ENCODE measurements at regions not wholly inside any gene's neighbourhood (a gene's known extent, or its start where the extent isn't known, plus 50 kb on each side); places are given as distances from the start of the nearest gene placed in this dataset.

DNA sequence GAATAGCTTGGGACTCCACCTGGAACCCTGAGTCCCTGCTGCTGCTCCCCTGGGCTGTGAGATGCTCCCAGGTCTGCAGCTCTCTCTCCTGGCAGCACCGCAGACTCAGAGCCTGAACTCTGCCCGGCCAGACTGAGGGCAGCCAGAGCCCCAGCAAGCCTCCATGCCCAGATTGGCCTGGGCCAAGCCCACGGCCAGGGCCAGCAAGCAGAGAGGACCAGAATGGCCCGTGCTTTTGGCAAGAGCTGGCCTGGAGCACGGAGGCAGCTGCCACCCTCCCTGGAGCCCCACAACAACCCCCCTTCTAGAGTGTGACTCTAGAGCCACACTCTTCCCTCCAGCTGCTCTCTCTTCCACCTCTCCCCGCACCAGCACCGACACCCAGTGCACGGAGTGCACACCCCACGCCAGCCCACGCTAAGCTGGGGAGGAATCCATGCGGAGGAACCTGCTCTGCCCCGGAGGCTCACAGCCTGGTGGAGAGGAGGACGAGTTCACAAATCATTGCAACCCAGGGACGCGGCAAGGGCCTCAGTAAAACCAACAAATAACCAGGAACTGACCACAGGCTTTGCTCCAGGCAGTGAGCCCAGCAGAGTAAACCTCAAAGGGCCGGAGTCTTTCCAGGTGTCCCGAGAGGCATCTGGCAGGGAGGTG, 110.3 kb downstream of the HMX1 start:
- CTCF ChIA-PET, result interaction anchor here (0.8 kb wide), 1 partner anchor 20 kb away, joined by 3 read pairs; no protein-coding TSS in a partner anchor

GRCh38 chr4:8760561-8760960, 111.1 kb downstream of the HMX1 start:
- ChIA-PET POLR2A (no interaction called here), CTCF (no interaction called here)
- no peak for TF ChIP-seq CTCF (IDR thresholded peaks at IDR 0.05; ENCODE audit: control extremely low read depth, extremely low read depth, low read depth, missing control alignments)
- DNase-seq (ENCODE audit: extremely low spot score), result no peak

More for the DNA sequence above, 110.3 kb downstream of the HMX1 start:
- DNase-seq (ENCODE audit: extremely low spot score), result no peak
- no peak for TF ChIP-seq CTCF (IDR thresholded peaks at IDR 0.05; ENCODE audit: control extremely low read depth, extremely low read depth, low read depth, missing control alignments)
- POLR2A ChIA-PET, result no interaction called here

DNA sequence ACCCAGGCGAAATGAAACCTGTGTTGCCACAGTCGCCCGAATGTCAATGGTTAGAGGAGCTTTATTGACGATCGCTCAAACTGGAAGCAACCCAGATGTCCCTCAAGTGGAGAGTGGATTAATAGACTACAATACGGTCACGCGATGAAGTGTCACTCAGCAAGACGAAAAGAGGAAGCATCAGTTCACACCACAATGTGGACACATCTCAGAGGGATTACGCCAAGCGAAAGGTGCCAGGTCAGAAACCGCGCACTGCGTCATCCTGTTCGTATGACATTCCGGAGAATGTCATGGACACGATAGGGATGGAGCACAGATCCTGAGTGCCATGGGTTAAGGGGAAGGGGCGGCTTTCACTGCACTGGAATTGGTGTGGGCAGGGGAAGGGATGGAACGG, 111.7 kb downstream of the HMX1 start:
- DNase-seq (ENCODE audit: extremely low spot score), result no peak
- TF ChIP-seq CTCF (IDR thresholded peaks at IDR 0.05; ENCODE audit: control extremely low read depth, extremely low read depth, low read depth, missing control alignments), result no peak
- ChIA-PET POLR2A (no interaction called here), CTCF (no interaction called here)

- no peak for DNase-seq (ENCODE audit: extremely low spot score)
- POLR2A ChIA-PET, result interaction anchor here (0.7 kb wide), 1 partner anchor 99 kb away, joined by 3 read pairs; no protein-coding TSS in a partner anchor
- CTCF ChIA-PET, result no interaction called here
- no peak for TF ChIP-seq CTCF (IDR thresholded peaks at IDR 0.05; ENCODE audit: control extremely low read depth, extremely low read depth, low read depth, missing control alignments)
Measured at GRCh38 chr4:8756816-8757215, 114.8 kb downstream of the HMX1 start.

DNA sequence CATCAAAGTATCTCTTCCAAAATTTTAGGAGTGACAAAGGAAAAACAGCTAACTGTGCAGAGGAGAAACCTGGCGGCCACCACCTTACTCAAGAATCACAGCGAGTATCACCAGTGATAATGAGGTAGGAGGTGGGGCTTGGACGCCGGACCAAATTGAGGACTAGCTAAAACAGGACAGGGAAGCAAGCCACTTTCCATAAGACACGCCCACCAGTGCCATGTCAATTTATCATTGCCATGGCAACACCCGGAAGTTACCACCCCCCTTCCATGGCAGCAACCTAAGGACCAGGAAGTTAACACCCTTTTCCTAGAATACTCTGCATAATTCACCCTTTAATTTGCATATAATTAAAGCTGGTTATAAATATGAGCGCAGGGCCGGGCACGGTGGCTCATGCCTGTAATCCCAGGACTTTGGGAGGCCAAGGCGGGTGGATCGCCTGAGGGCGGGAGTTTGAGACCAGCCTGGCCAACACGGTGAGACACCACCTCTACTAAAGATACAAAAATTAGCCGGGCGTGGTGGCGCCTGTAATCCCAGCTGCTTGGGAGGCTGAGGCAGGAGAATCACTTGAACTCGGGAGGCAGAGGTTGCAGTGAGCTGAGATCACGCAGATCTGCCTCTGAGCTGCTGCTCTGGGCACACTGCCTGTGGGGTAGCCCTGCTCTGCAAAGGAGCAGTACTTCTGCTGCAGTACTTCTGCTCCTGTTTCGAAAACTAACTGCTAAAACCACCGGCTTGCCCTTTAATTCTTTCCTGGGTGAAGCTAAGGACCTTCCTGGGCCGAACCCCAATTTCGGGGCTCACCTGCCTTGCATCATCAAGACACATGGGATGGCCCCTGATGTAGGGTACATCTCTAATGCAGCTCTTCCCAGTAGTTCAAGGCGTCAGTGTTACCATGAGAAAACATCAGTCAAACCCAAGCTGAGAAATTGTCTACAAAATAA, 116.7 kb downstream of the HMX1 start:
- no peak for TF ChIP-seq CTCF (IDR thresholded peaks at IDR 0.05; ENCODE audit: control extremely low read depth, extremely low read depth, low read depth, missing control alignments)
- ChIA-PET CTCF (interaction anchor here (1.6 kb wide), 1 partner anchor 163 kb away, joined by 3 read pairs; no protein-coding TSS in a partner anchor), POLR2A (no interaction called here)
- DNase-seq (ENCODE audit: extremely low spot score), result no peak

DNA sequence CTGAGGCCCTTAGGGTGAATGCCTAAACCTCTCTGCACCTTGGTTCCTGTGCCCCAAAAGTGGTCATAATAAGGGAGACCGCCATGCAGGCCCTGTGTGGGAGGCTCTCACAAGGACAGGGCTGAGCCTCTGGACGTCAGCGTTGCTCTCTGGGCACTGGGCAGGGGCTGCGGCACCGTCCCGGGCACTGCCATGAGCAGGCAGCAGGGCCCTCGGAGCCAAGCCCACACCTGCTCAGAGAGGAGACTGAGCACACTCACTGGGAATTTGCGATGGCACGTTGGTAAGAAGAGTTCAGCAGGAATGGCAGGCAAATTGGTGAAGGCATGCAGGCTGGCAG, 123.4 kb downstream of the HMX1 start:
- DNase-seq (ENCODE audit: extremely low spot score), result no peak
- POLR2A ChIA-PET, result no interaction called here
- CTCF ChIA-PET, result no interaction called here
- no peak for TF ChIP-seq CTCF (IDR thresholded peaks at IDR 0.05; ENCODE audit: control extremely low read depth, extremely low read depth, low read depth, missing control alignments)

All from GM10248 (cell line).